CD14-positive monocyte (primary cell): ENCODE measurements at regions not wholly inside any gene's neighbourhood (a gene's known extent, or its start where the extent isn't known, plus 50 kb on each side); places are given as distances from the start of the nearest gene placed in this dataset.

ENCODE experiments used
- DNase-seq, 3 donors: peaks; one replicate each; pipeline ENCODE4 v3.0.0-alpha.2; 2011 to 2022
- H2AFZ ChIP-seq: 2 replicates; pipeline ENCODE4 v1.6.0; 2012; ENCODE audit warnings: mild to moderate bottlenecking, low read depth, low read length, inconsistent platforms; ENCODE audit not compliant: insufficient read depth, poor library complexity, severe bottlenecking
- H3K27ac ChIP-seq, 2 donors: 1 replicate in 1 of 2; 2 replicates in 1 of 2; pipeline ENCODE4 v1.5.1; 2012 to 2013; ENCODE audit warnings: low read length in 2 of 2, control low read depth in 1 of 2, inconsistent platforms in 1 of 2, low read depth in 1 of 2, mild to moderate bottlenecking in 1 of 2
- H3K27me3 ChIP-seq, 2 donors: one replicate each; pipeline versions ENCODE4 v1.6.0 to v1.6.1; 2011 to 2013; ENCODE audit warnings: low read length in 2 of 2; ENCODE audit not compliant: control insufficient read depth in 2 of 2, insufficient read depth in 2 of 2
- H3K36me3 ChIP-seq, 2 donors: replicated peaks in 1 of 2; 1 replicate in 1 of 2; 2 replicates in 1 of 2; pipeline versions ENCODE4 v1.5.1 to v1.6.1; 2012 to 2013; ENCODE audit warnings: low read length in 2 of 2, control low read depth in 1 of 2, inconsistent platforms in 1 of 2, mild to moderate bottlenecking in 1 of 2; ENCODE audit not compliant: insufficient read depth in 2 of 2, control insufficient read depth in 1 of 2
- H3K4me1 ChIP-seq, 2 donors: 1 replicate in 1 of 2; 2 replicates in 1 of 2; pipeline versions ENCODE4 v1.5.1 to v1.6.1; 2012 to 2013; ENCODE audit warnings: low read length in 2 of 2, control low read depth in 1 of 2, inconsistent platforms in 1 of 2, mild to moderate bottlenecking in 1 of 2, moderate library complexity in 1 of 2; ENCODE audit not compliant: insufficient read depth in 2 of 2, control insufficient read depth in 1 of 2
- H3K4me2 ChIP-seq: replicated peaks from 2 replicates; pipeline ENCODE3; 2012; ENCODE audit warnings: low read length, moderate library complexity, mild to moderate bottlenecking; ENCODE audit not compliant: poor library complexity, severe bottlenecking; ENCODE audit errors: extremely low read depth
- H3K4me3 ChIP-seq, 3 experiments: fragments of 200-600 bp in 1 of 3; sonication (generic) in 1 of 3; replicated peaks in 1 of 3; 1 replicate in 2 of 3; 2 replicates in 1 of 3; pipeline ENCODE4 v1.5.1; 2011 to 2013; ENCODE audit warnings: low read length in 3 of 3, mild to moderate bottlenecking in 3 of 3, control low read depth in 2 of 3, low read depth in 2 of 3, inconsistent platforms in 1 of 3, moderate library complexity in 1 of 3
- H3K79me2 ChIP-seq: 2 replicates; pipeline ENCODE4 v1.6.0; 2012; ENCODE audit warnings: mild to moderate bottlenecking, control low read depth, inconsistent platforms, low read length, moderate library complexity; ENCODE audit not compliant: insufficient read depth
- H3K9ac ChIP-seq: 2 replicates; pipeline ENCODE4 v1.6.0; 2017; ENCODE audit warnings: low read length, mild to moderate bottlenecking; ENCODE audit not compliant: insufficient read depth, poor library complexity, severe bottlenecking
- H3K9me3 ChIP-seq, 2 donors: replicated peaks in 1 of 2; 1 replicate in 1 of 2; 2 replicates in 1 of 2; pipeline versions ENCODE4 v1.5.1 to v1.6.1; 2012 to 2013; ENCODE audit warnings: low read length in 2 of 2, control low read depth in 1 of 2; ENCODE audit not compliant: control insufficient read depth in 1 of 2, insufficient read depth in 1 of 2
- H4K20me1 ChIP-seq: 2 replicates; pipeline ENCODE4 v1.6.0; 2012; ENCODE audit warnings: mild to moderate bottlenecking, low read length, control low read depth, moderate library complexity; ENCODE audit not compliant: insufficient read depth
- H3K27ac Mint-ChIP-seq, 7 donors: one replicate each; pipeline ENCODE4 v1.8.0; 2020; ENCODE audit warnings: mild to moderate bottlenecking in 7 of 7, mixed read lengths in 7 of 7, moderate library complexity in 6 of 7, inconsistent platforms in 2 of 7
- H3K27me3 Mint-ChIP-seq, 3 donors: one replicate each; pipeline ENCODE4 v1.8.0; 2021 to 2022; ENCODE audit warnings: low read depth in 3 of 3, mild to moderate bottlenecking in 3 of 3, mixed read lengths in 3 of 3, moderate library complexity in 3 of 3, inconsistent platforms in 1 of 3
- H3K36me3 Mint-ChIP-seq, 2 donors: one replicate each; pipeline ENCODE4 v1.8.0; 2020; ENCODE audit warnings: mixed read lengths in 2 of 2, inconsistent platforms in 1 of 2, mild to moderate bottlenecking in 1 of 2
- H3K4me1 Mint-ChIP-seq: one replicate; pipeline ENCODE4 v1.8.0; 2020; ENCODE audit warnings: mild to moderate bottlenecking, mixed read lengths
- H3K4me3 Mint-ChIP-seq, 2 donors: one replicate each; pipeline ENCODE4 v1.8.0; 2020; ENCODE audit warnings: mild to moderate bottlenecking in 2 of 2, mixed read lengths in 2 of 2, moderate library complexity in 1 of 2
- H3K9me3 Mint-ChIP-seq, 7 donors: one replicate each; pipeline ENCODE4 v1.8.0; 2020 to 2022; ENCODE audit warnings: mixed read lengths in 7 of 7, mild to moderate bottlenecking in 6 of 7, moderate library complexity in 6 of 7, inconsistent platforms in 2 of 7
- WGBS: methylation state at CpG from one replicate; pipeline ENCODE4 v1.1.5; 2013; ENCODE audit warnings: missing lambda C conversion rate; ENCODE audit not compliant: insufficient coverage; 5-methylcytosine and 5-hydroxymethylcytosine counted together
- intact Hi-C, 2 donors: fragments of 100-400 bp; cut with micrococcal nuclease; formaldehyde crosslinking; loops; one replicate each; pipeline versions ENCODE4 v1.15.0 to v1.15.1; 2023
- TF ChIP-seq, protein P1 (sequence below): fragments of 200-600 bp; IDR thresholded peaks from one replicate; pipeline ENCODE4 v1.8.0; 2022; ENCODE audit warnings: antibody characterized with exemption, mild to moderate bottlenecking

DNA sequence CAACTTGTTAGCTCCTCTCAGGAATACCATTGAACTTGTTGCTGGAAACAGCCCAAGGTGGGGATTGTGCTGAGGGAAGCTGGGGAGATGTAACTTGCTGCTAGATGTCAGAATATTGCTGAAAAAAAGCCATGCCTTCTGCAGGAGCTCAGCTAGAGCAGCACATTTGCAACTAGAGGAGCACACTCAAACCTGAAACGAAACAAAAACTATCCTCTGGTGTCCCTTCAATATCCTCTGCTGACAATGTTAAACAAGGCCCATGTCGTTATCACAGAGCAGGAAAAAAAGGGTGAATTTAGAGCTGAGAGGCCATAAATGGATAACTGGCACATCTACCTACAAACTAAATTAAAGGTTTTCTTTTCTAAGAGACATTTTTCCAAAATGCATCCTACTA is 53.7 kb upstream of the MACC1 start:
- Histone ChIP-seq H3K4me2 (no peak overlapping the region), H3K9me3 (no peaks in the 10 kb centered on the region), H2AFZ (no peak overlapping the region), H3K4me1 (no peaks in the 10 kb centered on the region), H3K36me3 (no peaks in the 10 kb centered on the region), H3K9ac (no peak overlapping the region), H3K27ac (no peak overlapping the region), H3K79me2 (no peaks in the 10 kb centered on the region), H3K27me3 (no peaks in the 10 kb centered on the region), H4K20me1 (no peaks in the 10 kb centered on the region), H3K4me3 (no peak overlapping the region)
- no peaks in the 10 kb centered on the region for H3K4me1 Mint-ChIP-seq
- intact Hi-C loops = no loop called here
- H3K9me3 Mint-ChIP-seq = peaks cover 0 to 4% (median 0%) of the 10 kb centered on the region in 7 donors
- no peak for DNase-seq
- no peak overlapping the region for H3K4me3 Mint-ChIP-seq
- H3K27ac Mint-ChIP-seq = no peak overlapping the region
- H3K27me3 Mint-ChIP-seq = no peaks in the 10 kb centered on the region
- no CpG with 5 or more reads among the region's 2 CpGs for WGBS
- TF ChIP-seq, protein P1, sequence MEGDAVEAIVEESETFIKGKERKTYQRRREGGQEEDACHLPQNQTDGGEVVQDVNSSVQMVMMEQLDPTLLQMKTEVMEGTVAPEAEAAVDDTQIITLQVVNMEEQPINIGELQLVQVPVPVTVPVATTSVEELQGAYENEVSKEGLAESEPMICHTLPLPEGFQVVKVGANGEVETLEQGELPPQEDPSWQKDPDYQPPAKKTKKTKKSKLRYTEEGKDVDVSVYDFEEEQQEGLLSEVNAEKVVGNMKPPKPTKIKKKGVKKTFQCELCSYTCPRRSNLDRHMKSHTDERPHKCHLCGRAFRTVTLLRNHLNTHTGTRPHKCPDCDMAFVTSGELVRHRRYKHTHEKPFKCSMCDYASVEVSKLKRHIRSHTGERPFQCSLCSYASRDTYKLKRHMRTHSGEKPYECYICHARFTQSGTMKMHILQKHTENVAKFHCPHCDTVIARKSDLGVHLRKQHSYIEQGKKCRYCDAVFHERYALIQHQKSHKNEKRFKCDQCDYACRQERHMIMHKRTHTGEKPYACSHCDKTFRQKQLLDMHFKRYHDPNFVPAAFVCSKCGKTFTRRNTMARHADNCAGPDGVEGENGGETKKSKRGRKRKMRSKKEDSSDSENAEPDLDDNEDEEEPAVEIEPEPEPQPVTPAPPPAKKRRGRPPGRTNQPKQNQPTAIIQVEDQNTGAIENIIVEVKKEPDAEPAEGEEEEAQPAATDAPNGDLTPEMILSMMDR = no peak
- H3K36me3 Mint-ChIP-seq = no peaks in the 10 kb centered on the region

DNA sequence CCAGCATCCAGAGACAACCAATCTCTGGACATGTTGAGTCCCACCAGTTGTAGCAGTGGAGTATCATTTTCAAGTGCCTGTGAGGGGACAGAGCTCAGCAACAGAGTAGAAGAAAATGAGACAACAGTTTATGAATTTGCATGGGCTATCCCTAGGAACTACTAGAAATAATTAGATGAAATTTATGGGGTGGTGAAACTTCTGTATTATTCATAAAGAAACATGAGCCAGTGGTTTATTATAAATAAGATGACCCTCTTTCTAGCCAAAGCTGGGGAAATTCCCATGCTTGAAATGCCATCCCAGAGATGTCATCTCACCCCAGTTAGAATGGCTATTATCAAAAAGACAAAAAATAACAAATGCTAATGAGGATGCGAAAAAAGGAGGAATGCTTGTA is 55.1 kb upstream of the ITGB8 start:
- H3K4me3 ChIP-seq = no peak overlapping the region
- no peaks in the 10 kb centered on the region for H3K9me3 ChIP-seq
- peaks cover 0 to 3% (median 0%) of the 10 kb centered on the region in 7 donors for H3K9me3 Mint-ChIP-seq
- H2AFZ ChIP-seq = no peak overlapping the region
- H3K36me3 ChIP-seq = no peaks in the 10 kb centered on the region
- no peak overlapping the region for H3K27ac Mint-ChIP-seq
- no peaks in the 10 kb centered on the region for H3K4me1 ChIP-seq
- no peaks in the 10 kb centered on the region for H3K4me1 Mint-ChIP-seq
- no peaks in the 10 kb centered on the region for H3K36me3 Mint-ChIP-seq
- no peaks in the 10 kb centered on the region for H3K27me3 Mint-ChIP-seq
- no peak for DNase-seq
- H3K79me2 ChIP-seq = no peaks in the 10 kb centered on the region
- intact Hi-C loops = no loop called here
- H3K4me3 Mint-ChIP-seq = no peak overlapping the region
- no CpG with 5 or more reads among the region's 1 CpG for WGBS
- TF ChIP-seq, protein P1 = no peak
- H3K27ac ChIP-seq = no peak overlapping the region
- no peak overlapping the region for H3K4me2 ChIP-seq
- no peaks in the 10 kb centered on the region for H3K27me3 ChIP-seq
- no peaks in the 10 kb centered on the region for H4K20me1 ChIP-seq
- no peak overlapping the region for H3K9ac ChIP-seq
